Dermis microvascular lymphatic vessel endothelial cell (primary cell): ENCODE measurements at regions not wholly inside any gene's neighbourhood (a gene's known extent, or its start where the extent isn't known, plus 50 kb on each side); places are given as distances from the start of the nearest gene placed in this dataset.
"Not testable (repeated sequence)": the region's sequence is repeated elsewhere in the genome, so short reads cannot be mapped to it uniquely, and the experiment has no call there.

Experiments
- DNase-seq, 2 donors: peaks; one replicate each; pipeline versions ENCODE4 v3.0.0 to v3.0.0-alpha.2; 2010; ENCODE audit warnings: low read depth in 2 of 2

DNA sequence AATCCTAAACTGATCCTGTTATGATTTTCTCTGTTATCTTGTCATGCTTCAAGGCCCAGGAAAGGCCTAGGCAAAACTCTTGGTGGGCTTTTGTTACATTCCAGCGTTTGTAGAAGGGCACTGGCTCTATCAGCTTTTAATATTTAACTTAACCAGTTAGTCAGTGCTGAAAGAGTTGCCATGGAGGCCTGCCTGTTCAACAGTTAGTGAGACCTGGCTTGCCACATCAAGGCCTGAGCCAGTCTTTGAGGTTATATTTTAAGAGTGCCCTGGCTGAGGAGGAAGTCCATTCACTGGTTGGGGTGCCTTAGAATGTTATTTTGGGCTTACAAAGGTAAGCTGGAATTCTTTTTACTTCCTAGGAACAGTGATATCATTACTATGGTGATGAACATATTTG, 144.1 kb upstream of the NRG3 start:
- DNase-seq = no peak

DNA sequence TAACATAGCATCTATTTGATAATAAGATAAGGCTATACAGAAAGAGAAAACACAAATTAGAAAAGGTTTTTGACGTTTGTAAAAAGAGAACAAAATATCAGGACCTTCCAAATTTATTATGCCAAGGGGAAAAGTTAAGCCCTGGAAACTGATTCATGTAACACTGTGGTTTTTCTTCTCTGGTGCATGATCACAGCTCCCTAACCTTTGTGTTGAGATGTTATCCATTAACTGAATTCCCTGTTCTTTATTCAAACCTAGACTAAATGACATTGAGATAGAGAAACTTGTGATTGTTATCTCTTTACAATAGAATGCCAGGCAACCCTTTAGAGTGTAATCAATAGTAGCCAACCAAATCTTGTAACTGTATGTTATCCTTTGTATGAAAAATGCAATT, 141.5 kb upstream of the NRG3 start:
- no peak for DNase-seq

DNA sequence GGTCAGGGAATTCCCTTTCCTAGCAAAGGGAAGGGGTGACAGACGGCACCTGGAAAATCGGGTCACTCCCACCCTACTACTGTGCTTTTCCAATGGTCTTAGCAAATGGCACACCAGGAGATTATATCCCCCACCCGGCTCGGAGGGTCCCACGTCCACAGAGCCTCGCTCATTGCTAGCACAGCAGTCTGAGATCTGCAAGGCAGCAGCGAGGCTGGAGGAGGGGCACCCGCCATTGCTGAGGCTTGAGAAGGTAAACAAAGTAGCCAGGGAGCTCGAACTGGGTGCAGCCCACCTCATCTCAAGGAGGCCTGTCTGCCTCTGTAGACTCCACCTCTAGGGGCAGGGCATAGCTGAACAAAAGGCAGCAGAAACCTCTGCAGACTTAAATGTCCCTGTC, 139.8 kb upstream of the NRG3 start:
- not testable (repeated sequence) for DNase-seq

DNA sequence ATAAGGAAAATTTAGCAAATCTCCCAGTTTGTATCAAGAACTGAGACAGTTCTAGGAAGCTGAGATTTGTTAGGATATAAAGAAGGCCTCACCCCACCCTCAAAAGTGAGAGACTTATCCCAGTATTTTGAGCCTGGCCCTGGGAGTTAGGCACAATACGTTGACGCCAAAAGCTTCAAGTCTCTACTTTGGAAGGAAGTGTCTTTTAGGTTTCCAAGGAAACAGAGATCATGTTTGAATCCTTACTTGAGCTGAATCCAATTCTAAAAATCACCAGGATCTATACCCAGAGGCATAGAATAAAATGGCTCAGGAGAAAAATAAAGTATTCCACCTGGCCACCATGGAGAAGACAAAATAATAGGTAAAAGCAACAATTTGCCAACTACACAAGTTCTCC, 115.9 kb upstream of the NRG3 start:
- DNase-seq = no peak

DNA sequence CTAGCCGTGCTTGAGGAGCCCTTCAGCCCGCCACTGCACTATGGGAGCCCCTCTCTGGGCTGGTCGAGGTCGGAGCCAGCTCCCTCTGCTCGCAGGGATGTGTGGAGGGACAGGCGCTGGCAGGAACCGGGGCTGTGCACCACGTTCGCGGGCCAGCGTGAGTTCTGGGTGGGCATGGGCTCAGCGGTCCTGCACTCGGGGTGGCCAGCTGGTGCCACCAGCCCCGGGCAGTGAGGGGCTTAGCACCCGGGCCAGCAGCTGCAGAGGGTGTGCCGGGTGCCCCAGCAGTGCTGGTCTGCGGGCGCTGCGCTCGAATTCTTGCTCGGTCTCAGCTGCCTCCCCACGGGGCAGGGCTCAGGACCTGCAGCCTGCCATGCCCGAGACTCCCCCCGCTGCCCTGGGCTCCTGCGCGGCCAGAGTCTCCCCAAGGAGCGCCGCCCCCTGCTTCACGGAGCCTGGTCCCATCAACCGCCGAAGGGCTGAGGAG, 90.8 kb upstream of the NRG3 start:
- no peak for DNase-seq

DNA sequence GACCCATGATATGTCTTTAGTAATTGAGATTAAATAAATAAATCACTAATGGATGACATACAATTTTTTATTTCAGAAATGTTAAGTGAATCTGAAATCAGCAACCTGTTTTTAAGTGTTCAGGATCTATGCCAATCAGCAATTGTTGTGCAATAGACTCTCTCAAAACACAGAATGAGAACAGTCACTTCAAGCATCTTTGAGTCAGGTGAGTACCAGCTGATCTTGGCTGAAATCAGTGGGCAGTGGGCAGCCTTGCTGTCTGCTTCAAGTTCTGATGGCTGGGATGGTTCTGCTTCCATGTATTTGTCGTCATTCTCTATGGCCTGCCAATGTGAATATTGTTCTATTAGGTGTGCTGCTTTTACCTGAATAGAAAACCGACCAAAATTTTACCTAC, 82.3 kb upstream of the NRG3 start:
- no peak for DNase-seq

DNA sequence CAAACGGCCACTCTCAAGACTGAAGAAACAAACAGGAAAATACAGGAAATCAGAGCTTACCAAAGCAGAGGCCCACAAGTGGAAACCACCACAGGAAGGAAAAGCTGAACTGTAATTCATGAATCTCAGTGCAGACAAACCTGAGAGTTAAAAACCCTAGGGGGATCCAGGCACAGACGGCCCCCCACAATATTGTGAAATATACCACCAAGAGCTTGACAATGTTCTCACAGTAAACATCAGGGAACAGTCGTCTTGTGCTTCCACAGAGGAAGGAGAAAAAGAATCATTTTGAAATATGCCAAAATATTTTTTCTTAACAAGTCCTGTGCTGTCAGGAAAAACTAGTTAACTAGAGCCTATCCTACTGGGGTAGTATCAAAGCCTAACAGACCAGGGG, 68.2 kb upstream of the NRG3 start:
- DNase-seq = no peak

DNA sequence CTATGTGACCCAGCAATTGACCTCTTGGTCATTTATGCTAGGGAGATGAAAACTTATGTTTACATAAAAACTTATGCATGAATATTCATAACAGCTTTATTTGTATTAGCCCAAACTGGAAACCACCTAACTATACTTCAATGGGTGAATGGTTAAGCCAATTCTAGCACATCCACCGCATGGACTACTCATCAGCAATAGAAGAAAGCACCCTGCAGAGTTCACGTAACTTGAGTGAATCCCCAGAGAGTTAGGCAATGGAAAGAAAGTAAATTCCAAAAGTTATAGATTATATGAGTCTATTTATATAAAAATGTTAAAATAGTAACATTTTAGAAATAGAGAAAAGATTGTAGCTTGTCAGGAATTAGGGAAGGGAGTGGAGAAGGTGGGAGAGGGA, 60.2 kb upstream of the NRG3 start:
- DNase-seq = no peak

DNA sequence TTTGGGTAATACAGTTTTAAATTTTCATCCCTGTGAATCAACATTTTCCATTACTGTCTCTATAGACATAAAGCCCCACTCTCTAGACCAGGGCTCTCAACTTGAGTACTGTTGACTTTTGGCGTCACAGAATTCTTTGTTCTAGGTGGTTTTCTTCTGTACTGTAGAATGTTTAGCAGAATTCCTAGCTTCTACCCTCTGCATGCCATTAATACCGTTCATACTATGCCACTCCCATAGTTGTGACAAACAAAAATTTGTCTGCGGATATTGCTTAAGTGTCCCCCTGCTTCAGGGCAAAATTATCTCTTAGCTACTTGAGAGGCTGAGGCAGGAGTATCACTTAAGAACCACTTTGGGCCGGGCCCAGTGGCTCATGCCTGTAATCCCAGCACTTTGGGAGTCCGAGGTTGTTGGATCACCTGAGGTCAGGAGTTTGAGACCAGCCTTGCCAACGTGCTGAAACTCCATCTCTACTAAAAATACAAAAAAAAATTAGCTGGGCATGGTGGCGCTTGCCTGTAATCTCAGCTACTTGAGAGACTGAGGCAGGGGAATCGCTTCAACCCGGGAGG, 57.3 kb upstream of the NRG3 start:
- no peak for DNase-seq

DNA sequence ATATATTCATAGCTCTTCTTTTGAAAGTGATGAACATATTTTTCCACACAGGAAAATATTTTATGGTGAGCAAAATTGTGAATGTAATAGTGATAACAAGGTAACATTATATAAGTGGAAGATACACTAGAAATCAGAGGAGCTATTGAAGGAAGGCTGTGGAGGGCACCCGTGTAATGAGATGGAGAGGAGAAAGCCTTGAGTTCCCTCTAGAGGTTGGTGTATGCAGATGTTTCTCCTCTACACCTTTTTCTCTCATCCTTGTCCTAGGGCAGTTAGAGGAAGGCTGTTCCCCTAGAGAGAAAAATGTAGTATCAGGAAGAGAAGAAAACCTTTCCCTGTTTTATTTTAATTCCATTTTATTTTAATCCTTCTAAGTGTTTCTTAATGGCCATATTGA, 54.6 kb upstream of the NRG3 start:
- peak in 1 of 2 donors; percentile 13 for DNase-seq
